K562 (cell line): ENCODE measurements at regions not wholly inside any gene's neighbourhood (a gene's known extent, or its start where the extent isn't known, plus 50 kb on each side); places are given as distances from the start of the nearest gene placed in this dataset.

Experiments
- CBFA2T3 ChIP-seq: fragments of 450-650 bp; IDR thresholded peaks from 2 replicates; pipeline ENCODE4 v1.6.1; 2017
- EP300 ChIP-seq: IDR thresholded peaks from 2 replicates; pipeline ENCODE4 v1.6.1; 2012; ENCODE audit warnings: low read length, improper control_type of control experiment
- ETV6 ChIP-seq, 3 experiments: fragments of 150-350 bp in 1 of 3; sonication (generic) in 1 of 3; formaldehyde crosslinking in 1 of 3; IDR thresholded peaks; 2 replicates each; pipeline versions ENCODE4 v1.6.1 to v1.8.0; 2014 to 2022; ENCODE audit warnings: borderline replicate concordance in 2 of 3, low read depth in 2 of 3, antibody characterized with exemption in 1 of 3, low read length in 1 of 3, mild to moderate bottlenecking in 1 of 3, missing genetic modification reagents in 1 of 3
- GABPA ChIP-seq: fragments of 200-800 bp; sonication (Bioruptor generic); conservative IDR thresholded peaks from 2 replicates; pipeline ENCODE4 v1.6.1; 2016; ENCODE audit warnings: low read depth, missing genetic modification characterization, missing compliant biosample characterization
- MCM7 ChIP-seq, 2 experiments: fragments of 450-650 bp; IDR thresholded peaks; 2 replicates each; pipeline ENCODE4 v1.6.1; 2016 to 2018
- NEUROD1 ChIP-seq: fragments of 150-350 bp; IDR thresholded peaks from 2 replicates; pipeline ENCODE4 v1.6.1; 2014; ENCODE audit warnings: borderline replicate concordance, low read length, low read depth; ENCODE audit not compliant: partially characterized antibody
- NFXL1 ChIP-seq: fragments of 450-650 bp; formaldehyde crosslinking; IDR thresholded peaks from 2 replicates; pipeline ENCODE4 v1.4.0; 2021; ENCODE audit warnings: mild to moderate bottlenecking
- PBX2 ChIP-seq, 2 experiments: IDR thresholded peaks in 1 of 2; conservative IDR thresholded peaks in 1 of 2; 2 replicates each; pipeline ENCODE4 v1.6.1; 2016; ENCODE audit warnings: low read depth in 2 of 2, mild to moderate bottlenecking in 1 of 2, missing compliant biosample characterization in 1 of 2, missing genetic modification characterization in 1 of 2, moderate library complexity in 1 of 2
- PCBP1 ChIP-seq: fragments of 200-400 bp; formaldehyde crosslinking; IDR thresholded peaks from 2 replicates; pipeline ENCODE4 v1.6.1; 2018; ENCODE audit warnings: mild to moderate bottlenecking, low read depth, low read length; ENCODE audit not compliant: poor library complexity, severe bottlenecking
- PHF20 ChIP-seq: fragments of 450-650 bp; IDR thresholded peaks from 2 replicates; pipeline ENCODE4 v1.6.1; 2018; ENCODE audit not compliant: partially characterized antibody
- RBM17 ChIP-seq: fragments of 200-400 bp; formaldehyde crosslinking; IDR thresholded peaks from 2 replicates; pipeline ENCODE4 v1.6.1; 2017; ENCODE audit warnings: low read depth, mild to moderate bottlenecking, low read length, borderline replicate concordance
- TAF7 ChIP-seq: fragments of 450-650 bp; IDR thresholded peaks from 2 replicates; pipeline ENCODE4 v1.6.1; 2016; ENCODE audit warnings: missing genetic modification characterization, missing compliant biosample characterization
- TEAD1 ChIP-seq, 2 experiments: fragments of 450-650 bp in 1 of 2; sonication (generic) in 1 of 2; formaldehyde crosslinking; IDR thresholded peaks; 2 replicates each; pipeline versions ENCODE4 v1.4.0 to v1.8.0; 2020 to 2022; ENCODE audit warnings: mild to moderate bottlenecking in 2 of 2, missing genetic modification reagents in 1 of 2
- ZBTB5 ChIP-seq: fragments of 450-650 bp; IDR thresholded peaks from 2 replicates; pipeline ENCODE4 v1.6.1; 2017; ENCODE audit warnings: antibody characterized with exemption
- ZEB2 ChIP-seq: fragments of 450-650 bp; IDR thresholded peaks from 2 replicates; pipeline ENCODE4 v1.6.1; 2016
- ZNF354B ChIP-seq: fragments of 250-450 bp; sonication (Bioruptor Pico); IDR thresholded peaks from 2 replicates; pipeline ENCODE4 v1.4.0; 2020
- ZNF395 ChIP-seq: fragments of 200-800 bp; sonication (Bioruptor generic); IDR thresholded peaks from 2 replicates; pipeline ENCODE4 v1.6.1; 2017; ENCODE audit warnings: missing genetic modification characterization, missing compliant biosample characterization
- ZNF639 ChIP-seq, 2 experiments: fragments of 200-800 bp in 1 of 2; sonication (Bioruptor generic) in 1 of 2; sonication (generic) in 1 of 2; formaldehyde crosslinking in 1 of 2; IDR thresholded peaks in 1 of 2; conservative IDR thresholded peaks in 1 of 2; 2 replicates each; pipeline versions ENCODE4 v1.5.0 to v1.6.1; 2016 to 2020; ENCODE audit warnings: missing compliant biosample characterization in 1 of 2, missing genetic modification characterization in 1 of 2, missing genetic modification reagents in 1 of 2

- TF ChIP-seq ZNF639 (CRISPR knock-in tag; conservative IDR thresholded peaks at IDR 0.05 in 1 of 2, IDR thresholded peaks at IDR 0.05 in 1 of 2) (no peak), ZNF354B (CRISPR knock-in tag) (no peak), GABPA (tag) (no peak), ZBTB5 (no peak), TAF7 (tag) (no peak), ZNF395 (CRISPR knock-in tag) (no peak), PCBP1 (no peak), EP300 (peak; percentile 29; the same call in 1 of the 2 replicates), NFXL1 (CRISPR knock-in tag) (no peak), RBM17 (no peak), CBFA2T3 (peak; percentile 73), PBX2 (CRISPR knock-in tag; IDR thresholded peaks at IDR 0.05; ENCODE audit: low read depth) (no peak), PBX2 (tag; conservative IDR thresholded peaks at IDR 0.05; ENCODE audit: low read depth) (0 out of 2 replicates have a peak, but pooled peaks have one; percentile 4), NEUROD1 (no peak), TEAD1 (CRISPR knock-in tag; IDR thresholded peaks at IDR 0.05) (0 out of 4 replicates have a peak, but pooled peaks of 1 of the 2 experiments have one; percentile 5), PHF20 (no peak), MCM7 (IDR thresholded peaks at IDR 0.05) (no peak), ZEB2 (no peak), ETV6 (IDR thresholded peaks at IDR 0.05; ENCODE audit: borderline replicate concordance in 1 of 2, low read depth in 2 of 2, low read length in 1 of 2) (no peak), ETV6 (CRISPR knock-in tag; IDR thresholded peaks at IDR 0.05; ENCODE audit: borderline replicate concordance) (no peak)
Measured at GRCh38 chr7:25578991-25579777, 350.9 kb upstream of the NPVF start (continued).
